Lower leg skin (tissue), 3 donors: ENCODE measurements at regions not wholly inside any gene's neighbourhood (a gene's known extent, or its start where the extent isn't known, plus 50 kb on each side); places are given as distances from the start of the nearest gene placed in this dataset.

Experiments
- POLR2A ChIP-seq, 2 donors: fragments of 450-650 bp; IDR thresholded peaks; one replicate each; pipeline ENCODE4 v1.6.1; 2016 to 2017; ENCODE audit warnings: antibody characterized with exemption in 2 of 2, mild to moderate bottlenecking in 1 of 2, moderate library complexity in 1 of 2
- TF ChIP-seq, protein P1 (sequence below), 3 donors: fragments of 450-650 bp; IDR thresholded peaks; one replicate each; pipeline ENCODE4 v1.5.1; 2016; ENCODE audit warnings: antibody characterized with exemption in 3 of 3, mild to moderate bottlenecking in 3 of 3, moderate library complexity in 2 of 3

DNA sequence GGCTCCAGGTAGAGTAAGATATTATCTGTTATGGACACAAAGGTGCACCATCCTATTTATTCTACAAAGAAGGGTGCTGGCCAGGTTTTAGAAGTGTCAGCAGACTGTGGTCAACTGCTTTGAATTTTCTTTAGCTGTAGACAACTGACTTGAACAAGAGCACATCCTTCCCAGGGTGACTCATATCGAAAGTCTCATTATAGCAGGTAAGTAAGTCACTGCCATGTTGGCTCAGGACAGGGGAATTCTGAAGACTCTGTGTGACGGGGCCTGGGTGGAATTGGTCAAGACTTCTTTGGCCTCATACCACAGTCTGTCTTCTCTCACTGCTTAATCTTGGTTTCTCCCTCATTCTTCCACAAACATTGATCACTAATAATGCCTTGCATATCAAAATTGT lies 214.5 kb upstream of the CDH9 start:
- TF ChIP-seq, protein P1, sequence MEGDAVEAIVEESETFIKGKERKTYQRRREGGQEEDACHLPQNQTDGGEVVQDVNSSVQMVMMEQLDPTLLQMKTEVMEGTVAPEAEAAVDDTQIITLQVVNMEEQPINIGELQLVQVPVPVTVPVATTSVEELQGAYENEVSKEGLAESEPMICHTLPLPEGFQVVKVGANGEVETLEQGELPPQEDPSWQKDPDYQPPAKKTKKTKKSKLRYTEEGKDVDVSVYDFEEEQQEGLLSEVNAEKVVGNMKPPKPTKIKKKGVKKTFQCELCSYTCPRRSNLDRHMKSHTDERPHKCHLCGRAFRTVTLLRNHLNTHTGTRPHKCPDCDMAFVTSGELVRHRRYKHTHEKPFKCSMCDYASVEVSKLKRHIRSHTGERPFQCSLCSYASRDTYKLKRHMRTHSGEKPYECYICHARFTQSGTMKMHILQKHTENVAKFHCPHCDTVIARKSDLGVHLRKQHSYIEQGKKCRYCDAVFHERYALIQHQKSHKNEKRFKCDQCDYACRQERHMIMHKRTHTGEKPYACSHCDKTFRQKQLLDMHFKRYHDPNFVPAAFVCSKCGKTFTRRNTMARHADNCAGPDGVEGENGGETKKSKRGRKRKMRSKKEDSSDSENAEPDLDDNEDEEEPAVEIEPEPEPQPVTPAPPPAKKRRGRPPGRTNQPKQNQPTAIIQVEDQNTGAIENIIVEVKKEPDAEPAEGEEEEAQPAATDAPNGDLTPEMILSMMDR (IDR thresholded peaks at IDR 0.05), result no peak
- TF ChIP-seq POLR2A (IDR thresholded peaks at IDR 0.05), result no peak
